ENCODE measurements at regions not wholly inside any gene's neighbourhood (a gene's known extent, or its start where the extent isn't known, plus 50 kb on each side); places are given as distances from the start of the nearest gene placed in this dataset.

DNA sequence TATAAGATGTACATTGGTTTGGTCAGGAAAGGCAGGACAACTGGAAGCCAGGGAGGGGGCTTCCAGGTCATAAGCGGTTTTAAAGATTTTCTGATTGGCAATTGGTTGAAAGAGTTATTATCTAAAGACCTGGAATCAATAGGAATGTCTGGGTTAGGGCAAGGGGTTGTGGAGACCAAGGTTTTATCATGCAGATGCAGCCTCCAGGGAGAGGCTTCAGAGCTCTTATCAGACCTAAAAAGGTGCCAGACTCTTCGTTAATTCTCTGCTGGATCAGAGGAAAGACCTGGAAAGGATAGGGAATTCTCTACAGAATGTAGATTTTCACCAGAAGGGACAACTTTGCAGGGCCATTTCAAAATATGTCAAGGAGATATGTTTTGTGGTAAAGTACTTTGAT is 62.8 kb downstream of the BEX3 start:
- no peak for TF ChIP-seq CTCF (IDR thresholded peaks at IDR 0.05)
- TF ChIP-seq POLR2A (IDR thresholded peaks at IDR 0.05), result no peak
- TF ChIP-seq POLR2AphosphoS5 (IDR thresholded peaks at IDR 0.05), result no peak
